ENCODE measurements at regions not wholly inside any gene's neighbourhood (a gene's known extent, or its start where the extent isn't known, plus 50 kb on each side); places are given as distances from the start of the nearest gene placed in this dataset.

DNA sequence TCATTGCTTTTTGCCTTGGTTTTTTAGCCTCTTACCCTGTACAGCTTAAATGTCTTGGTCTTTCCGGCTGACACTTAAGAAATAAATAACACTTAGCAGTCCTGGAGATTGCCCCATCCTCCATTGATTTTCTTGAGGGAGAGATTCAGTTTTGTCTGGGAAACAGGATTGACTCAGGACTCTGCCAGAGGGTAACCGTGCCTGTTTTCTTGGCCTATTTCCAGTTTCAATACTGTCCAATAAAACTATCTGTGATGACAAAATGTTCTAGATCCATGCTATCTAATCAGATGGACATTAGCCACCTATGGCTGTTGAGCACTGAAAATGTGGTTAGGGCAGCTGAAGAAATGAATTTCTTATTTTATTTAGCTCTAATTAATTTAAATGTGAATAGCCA is 216.1 kb downstream of the DUSP10 start:
- H3K9me3 Mint-ChIP-seq = no peaks in the 10 kb centered on the region
- peaks cover 1 to 2% (median 2%) of the 10 kb centered on the region in 3 donors for H3K27me3 Mint-ChIP-seq (ENCODE audit: low read depth in 3 of 3)
- Histone ChIP-seq H3K36me3 (replicated peaks in 1 of 2; ENCODE audit: control insufficient read depth in 1 of 2, insufficient read depth in 2 of 2, low read length in 2 of 2) (no peaks in the 10 kb centered on the region), H3K4me1 (ENCODE audit: control insufficient read depth in 1 of 2, insufficient read depth in 2 of 2, low read length in 2 of 2) (no peaks in the 10 kb centered on the region), H3K9ac (ENCODE audit: insufficient read depth, low read length, poor library complexity, severe bottlenecking) (no peak overlapping the region), H2AFZ (ENCODE audit: insufficient read depth, low read depth, low read length, poor library complexity, severe bottlenecking) (no peak overlapping the region), H3K9me3 (replicated peaks in 1 of 2; ENCODE audit: control insufficient read depth in 1 of 2, insufficient read depth in 1 of 2, low read length in 2 of 2) (no peaks in the 10 kb centered on the region), H3K79me2 (ENCODE audit: insufficient read depth, low read length) (no peaks in the 10 kb centered on the region), H3K4me2 (replicated peaks; ENCODE audit: extremely low read depth, low read length, poor library complexity, severe bottlenecking) (no peak overlapping the region), H4K20me1 (ENCODE audit: insufficient read depth, low read length) (no peaks in the 10 kb centered on the region), H3K27ac (ENCODE audit: low read depth in 1 of 2, low read length in 2 of 2) (no peak overlapping the region), H3K27me3 (ENCODE audit: control insufficient read depth in 2 of 2, insufficient read depth in 2 of 2, low read length in 2 of 2) (no peaks in the 10 kb centered on the region), H3K4me3 (replicated peaks in 1 of 3; ENCODE audit: low read depth in 2 of 3, low read length in 3 of 3) (no peak overlapping the region)
- no peak overlapping the region for H3K27ac Mint-ChIP-seq
- no CpG with 5 or more reads among the region's 2 CpGs for WGBS (ENCODE audit: insufficient coverage)
- no peaks in the 10 kb centered on the region for H3K4me1 Mint-ChIP-seq
- DNase-seq = no peak
- intact Hi-C loops (cut with micrococcal nuclease) = no loop called here
- TF ChIP-seq CTCF (IDR thresholded peaks at IDR 0.05) = no peak
- no peaks in the 10 kb centered on the region for H3K36me3 Mint-ChIP-seq
- no peak overlapping the region for H3K4me3 Mint-ChIP-seq

DNA sequence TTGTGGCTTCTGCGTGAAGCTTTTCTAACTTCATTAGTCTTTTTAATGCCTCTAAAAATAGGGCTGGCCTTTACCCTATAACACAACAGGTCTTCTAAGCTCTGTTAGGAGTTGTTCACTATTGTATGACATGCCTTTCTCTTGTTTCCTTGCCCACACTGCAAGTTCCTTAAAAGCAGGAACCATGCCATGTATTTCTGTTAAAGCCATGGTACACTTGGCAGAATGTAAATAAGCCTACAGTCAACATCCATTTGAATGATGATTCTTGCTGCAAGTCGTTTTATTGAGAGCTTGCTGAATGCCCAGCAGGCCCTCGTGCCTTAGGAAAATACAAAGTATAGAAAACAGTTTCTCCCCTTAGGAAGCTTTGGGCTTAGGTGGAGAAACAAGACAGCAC is 214.6 kb downstream of the DUSP10 start:
- H3K4me2 ChIP-seq (replicated peaks; ENCODE audit: extremely low read depth, low read length, poor library complexity, severe bottlenecking) = no peak overlapping the region
- no peaks in the 10 kb centered on the region for H3K4me1 ChIP-seq (ENCODE audit: control insufficient read depth in 1 of 2, insufficient read depth in 2 of 2, low read length in 2 of 2)
- Mint-ChIP-seq H3K36me3 (no peaks in the 10 kb centered on the region), H3K27ac (no peak overlapping the region), H3K4me1 (no peaks in the 10 kb centered on the region), H3K4me3 (no peak overlapping the region), H3K27me3 (ENCODE audit: low read depth in 3 of 3) (peaks cover 1 to 2% (median 2%) of the 10 kb centered on the region in 3 donors), H3K9me3 (no peaks in the 10 kb centered on the region)
- TF ChIP-seq CTCF (IDR thresholded peaks at IDR 0.05) = no peak
- no peak overlapping the region for H3K4me3 ChIP-seq (replicated peaks in 1 of 3; ENCODE audit: low read depth in 2 of 3, low read length in 3 of 3)
- no peaks in the 10 kb centered on the region for H3K36me3 ChIP-seq (replicated peaks in 1 of 2; ENCODE audit: control insufficient read depth in 1 of 2, insufficient read depth in 2 of 2, low read length in 2 of 2)
- intact Hi-C loops (cut with micrococcal nuclease) = no loop called here
- H3K9me3 ChIP-seq (replicated peaks in 1 of 2; ENCODE audit: control insufficient read depth in 1 of 2, insufficient read depth in 1 of 2, low read length in 2 of 2) = no peaks in the 10 kb centered on the region
- no peaks in the 10 kb centered on the region for H3K79me2 ChIP-seq (ENCODE audit: insufficient read depth, low read length)
- H3K27ac ChIP-seq (ENCODE audit: low read depth in 1 of 2, low read length in 2 of 2) = no peak overlapping the region
- no peak overlapping the region for H2AFZ ChIP-seq (ENCODE audit: insufficient read depth, low read depth, low read length, poor library complexity, severe bottlenecking)
- H3K27me3 ChIP-seq (ENCODE audit: control insufficient read depth in 2 of 2, insufficient read depth in 2 of 2, low read length in 2 of 2) = no peaks in the 10 kb centered on the region
- H3K9ac ChIP-seq (ENCODE audit: insufficient read depth, low read length, poor library complexity, severe bottlenecking) = no peak overlapping the region
- no peaks in the 10 kb centered on the region for H4K20me1 ChIP-seq (ENCODE audit: insufficient read depth, low read length)
- no CpG with 5 or more reads among the region's 3 CpGs for WGBS (ENCODE audit: insufficient coverage)
- no peak for DNase-seq

Data from CD14-positive monocyte (primary cell).